ENCODE measurements at regions not wholly inside any gene's neighbourhood (a gene's known extent, or its start where the extent isn't known, plus 50 kb on each side); places are given as distances from the start of the nearest gene placed in this dataset.

GRCh38 chr20:39784693-39785092, 822.5 kb downstream of the DHX35 start (continued):
- no peak for TF ChIP-seq STAT6 (CRISPR knock-in tag; conservative IDR thresholded peaks at IDR 0.05; ENCODE audit: low read depth)
- TF ChIP-seq ARID4B (CRISPR knock-in tag; IDR thresholded peaks at IDR 0.05; ENCODE audit: borderline replicate concordance), result no peak
- TF ChIP-seq NR3C1 (CRISPR knock-in tag; conservative IDR thresholded peaks at IDR 0.05; ENCODE audit: low read depth), result no peak
- no peak for TF ChIP-seq ZBTB21 (CRISPR knock-in tag; IDR thresholded peaks at IDR 0.05; ENCODE audit: borderline replicate concordance)
- TF ChIP-seq CREB1 (CRISPR knock-in tag; IDR thresholded peaks at IDR 0.05), result no peak
- no peak for TF ChIP-seq SMAD4 (CRISPR knock-in tag; IDR thresholded peaks at IDR 0.05)
- TF ChIP-seq ZNF232 (CRISPR knock-in tag; IDR thresholded peaks at IDR 0.05), result no peak
- TF ChIP-seq GRHL2 (CRISPR knock-in tag; IDR thresholded peaks at IDR 0.05; ENCODE audit: insufficient replicate concordance, severe bottlenecking), result no peak
- TF ChIP-seq ATF3 (CRISPR knock-in tag; conservative IDR thresholded peaks at IDR 0.05), result no peak
- no peak for TF ChIP-seq E2F5 (CRISPR knock-in tag; IDR thresholded peaks at IDR 0.05)
- TF ChIP-seq GABPB1 (CRISPR knock-in tag; IDR thresholded peaks at IDR 0.05), result no peak

GRCh38 chr20:39778847-39779604, 816.9 kb downstream of the DHX35 start:
- Mint-ChIP-seq H3K36me3 (peaks cover 21% of the 10 kb centered on the region), H3K27me3 (ENCODE audit: low read depth) (no peaks in the 10 kb centered on the region; the same call in 1 of the 2 replicates), H3K9me3 (peaks cover 19% of the 10 kb centered on the region), H3K4me1 (no peaks in the 10 kb centered on the region), H3K4me3 (no peak overlapping the region), H3K27ac (no peak overlapping the region)
- DNase-seq (ENCODE audit: low spot score), result no peak
- ChIA-PET POLR2A (no interaction called here), CTCF (no interaction called here)
- ATAC-seq, result no peak
- no peak for TF ChIP-seq ZMAT4 (CRISPR knock-in tag; IDR thresholded peaks at IDR 0.05)
- no peak for TF ChIP-seq KAT7 (CRISPR knock-in tag; IDR thresholded peaks at IDR 0.05; ENCODE audit: borderline replicate concordance)
- no peak for TF ChIP-seq OVOL2 (CRISPR knock-in tag; IDR thresholded peaks at IDR 0.05; ENCODE audit: borderline replicate concordance)
- TF ChIP-seq NFATC4 (CRISPR knock-in tag; IDR thresholded peaks at IDR 0.05), result no peak
- no peak for TF ChIP-seq TCF7 (CRISPR knock-in tag; IDR thresholded peaks at IDR 0.05; ENCODE audit: low read depth)
- TF ChIP-seq ZNF281 (CRISPR knock-in tag; IDR thresholded peaks at IDR 0.05), result no peak
- TF ChIP-seq PRRX2 (CRISPR knock-in tag; IDR thresholded peaks at IDR 0.05), result no peak
- TF ChIP-seq ZNF416 (CRISPR knock-in tag; IDR thresholded peaks at IDR 0.05), result no peak
- no peak for TF ChIP-seq CDX4 (CRISPR knock-in tag; IDR thresholded peaks at IDR 0.05; ENCODE audit: borderline replicate concordance)
- TF ChIP-seq ATF6 (CRISPR knock-in tag; IDR thresholded peaks at IDR 0.05), result no peak
- no peak for TF ChIP-seq NR3C1 (CRISPR knock-in tag; conservative IDR thresholded peaks at IDR 0.05; ENCODE audit: low read depth)

Data from WTC11 (cell line).